ACC112 (cell line): ENCODE measurements at regions not wholly inside any gene's neighbourhood (a gene's known extent, or its start where the extent isn't known, plus 50 kb on each side); places are given as distances from the start of the nearest gene placed in this dataset.

Experiments used
- H2AFZ ChIP-seq: fragments of 200-600 bp; sonication (generic); one replicate; pipeline ENCODE4 v1.6.0; 2017; ENCODE audit warnings: antibody characterized with exemption, low read length; ENCODE audit not compliant: unreplicated experiment
- H3K27ac ChIP-seq: fragments of 200-600 bp; sonication (generic); 2 replicates; pipeline ENCODE4 v1.5.1; 2014; ENCODE audit warnings: low read depth, mild to moderate bottlenecking, antibody characterized with exemption, low read length, moderate library complexity
- H3K27me3 ChIP-seq: fragments of 200-600 bp; sonication (generic); 2 replicates; pipeline ENCODE4 v1.6.1; 2014; ENCODE audit warnings: mild to moderate bottlenecking, antibody characterized with exemption, low read length, moderate library complexity, mixed read lengths; ENCODE audit not compliant: insufficient read depth
- H3K36me3 ChIP-seq: fragments of 200-600 bp; sonication (generic); 2 replicates; pipeline ENCODE4 v1.6.1; 2016; ENCODE audit warnings: mild to moderate bottlenecking, antibody characterized with exemption, low read length, moderate library complexity, mixed read lengths; ENCODE audit not compliant: insufficient read depth
- H3K4me1 ChIP-seq: fragments of 200-600 bp; sonication (generic); one replicate; pipeline ENCODE4 v1.6.1; 2016; ENCODE audit warnings: low read length, mixed read lengths; ENCODE audit not compliant: insufficient read depth, unreplicated experiment, control insufficient read depth
- H3K4me3 ChIP-seq: fragments of 200-600 bp; sonication (generic); 2 replicates; pipeline ENCODE4 v1.5.1; 2014; ENCODE audit warnings: mild to moderate bottlenecking, low read depth, low read length
- H3K79me2 ChIP-seq: fragments of 200-600 bp; sonication (generic); one replicate; pipeline ENCODE4 v1.6.0; 2016; ENCODE audit warnings: low read length; ENCODE audit not compliant: control insufficient read depth, unreplicated experiment, insufficient read depth

DNA sequence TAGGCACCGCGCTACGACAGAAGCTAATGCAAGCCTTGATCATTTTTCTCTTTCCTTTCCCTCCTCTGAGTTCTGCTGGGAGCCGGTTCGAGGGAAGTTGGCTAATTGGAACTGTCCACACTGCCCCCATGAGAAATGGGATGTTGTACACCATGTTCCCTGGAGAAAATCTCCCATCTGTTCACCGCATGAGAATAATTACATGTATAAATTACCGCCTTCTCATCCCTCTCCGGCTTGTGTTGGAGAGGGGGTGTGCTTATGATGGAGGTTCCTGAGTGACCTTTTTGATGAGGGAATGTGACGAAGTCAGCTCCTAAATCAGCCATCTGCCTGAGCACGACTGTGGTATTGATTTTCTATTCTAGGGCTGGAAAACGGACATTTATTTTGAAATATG, 320.2 kb upstream of the SULF2 start:
- Histone ChIP-seq H3K4me1 (no peaks in the 10 kb centered on the region), H2AFZ (no peak overlapping the region), H3K36me3 (no peaks in the 10 kb centered on the region), H3K79me2 (no peaks in the 10 kb centered on the region), H3K4me3 (no peak overlapping the region), H3K27me3 (no peaks in the 10 kb centered on the region), H3K27ac (no peak overlapping the region)

GRCh38 chr20:48102931-48103660, 317.8 kb upstream of the SULF2 start:
- Histone ChIP-seq H3K4me3 (no peak overlapping the region), H3K79me2 (no peaks in the 10 kb centered on the region), H3K4me1 (no peaks in the 10 kb centered on the region), H3K27ac (no peak overlapping the region), H2AFZ (no peak overlapping the region), H3K36me3 (no peaks in the 10 kb centered on the region), H3K27me3 (no peaks in the 10 kb centered on the region)

GRCh38 chr20:48102076-48102787, 317.0 kb upstream of the SULF2 start:
- no peaks in the 10 kb centered on the region for H3K4me1 ChIP-seq
- no peak overlapping the region for H3K27ac ChIP-seq
- H3K4me3 ChIP-seq, result no peak overlapping the region
- H3K36me3 ChIP-seq, result no peaks in the 10 kb centered on the region
- H3K27me3 ChIP-seq, result no peaks in the 10 kb centered on the region
- no peak overlapping the region for H2AFZ ChIP-seq
- H3K79me2 ChIP-seq, result no peaks in the 10 kb centered on the region

DNA sequence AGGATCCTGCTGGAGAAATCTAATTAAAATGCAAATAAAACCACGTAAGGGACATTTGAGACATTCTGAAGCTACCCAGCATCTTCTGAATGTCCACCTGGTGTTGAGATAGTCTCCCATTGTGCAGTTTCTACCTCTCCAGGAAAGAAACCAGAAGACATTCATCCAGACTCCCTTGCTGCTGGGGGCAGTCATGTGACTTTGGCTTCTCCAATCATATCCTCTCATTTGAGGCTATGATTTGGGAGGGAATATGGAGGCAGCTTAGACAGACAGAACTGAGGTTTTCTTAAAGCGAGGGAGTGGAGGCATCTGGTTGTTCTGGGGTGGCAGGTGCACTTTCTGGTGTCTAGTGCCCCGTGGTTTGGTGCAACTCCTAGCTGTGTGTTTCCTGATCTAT, 315.2 kb upstream of the SULF2 start:
- H3K36me3 ChIP-seq, result no peaks in the 10 kb centered on the region
- no peak overlapping the region for H2AFZ ChIP-seq
- no peaks in the 10 kb centered on the region for H3K4me1 ChIP-seq
- H3K79me2 ChIP-seq, result no peaks in the 10 kb centered on the region
- no peaks in the 10 kb centered on the region for H3K27me3 ChIP-seq
- H3K4me3 ChIP-seq, result no peak overlapping the region
- H3K27ac ChIP-seq, result no peak overlapping the region

GRCh38 chr20:48098866-48099265, 313.6 kb upstream of the SULF2 start:
- no peak overlapping the region for H3K27ac ChIP-seq
- H3K4me3 ChIP-seq, result no peak overlapping the region
- no peaks in the 10 kb centered on the region for H3K79me2 ChIP-seq
- no peaks in the 10 kb centered on the region for H3K36me3 ChIP-seq
- no peak overlapping the region for H2AFZ ChIP-seq
- H3K4me1 ChIP-seq, result no peaks in the 10 kb centered on the region
- no peaks in the 10 kb centered on the region for H3K27me3 ChIP-seq

GRCh38 chr20:48098099-48098498, 312.8 kb upstream of the SULF2 start:
- Histone ChIP-seq H3K36me3 (no peaks in the 10 kb centered on the region), H3K79me2 (no peaks in the 10 kb centered on the region), H3K4me1 (no peaks in the 10 kb centered on the region)

GRCh38 chr20:48096957-48097890, 311.9 kb upstream of the SULF2 start:
- no peaks in the 10 kb centered on the region for H3K36me3 ChIP-seq
- H3K4me1 ChIP-seq, result no peaks in the 10 kb centered on the region
- peaks cover 7% of the 10 kb centered on the region; the same call in 1 of the 2 replicates for H3K27me3 ChIP-seq
- no peak overlapping the region for H2AFZ ChIP-seq
- no peaks in the 10 kb centered on the region for H3K79me2 ChIP-seq
- no peak overlapping the region for H3K4me3 ChIP-seq
- H3K27ac ChIP-seq, result no peak overlapping the region

More at GRCh38 chr20:48098099-48098498, 312.8 kb upstream of the SULF2 start:
- H3K4me3 ChIP-seq, result no peak overlapping the region
- no peak overlapping the region for H2AFZ ChIP-seq
- 0 out of 2 replicates have a peak, but pooled peaks cover 3% of the 10 kb centered on the region for H3K27me3 ChIP-seq
- H3K27ac ChIP-seq, result no peak overlapping the region

DNA sequence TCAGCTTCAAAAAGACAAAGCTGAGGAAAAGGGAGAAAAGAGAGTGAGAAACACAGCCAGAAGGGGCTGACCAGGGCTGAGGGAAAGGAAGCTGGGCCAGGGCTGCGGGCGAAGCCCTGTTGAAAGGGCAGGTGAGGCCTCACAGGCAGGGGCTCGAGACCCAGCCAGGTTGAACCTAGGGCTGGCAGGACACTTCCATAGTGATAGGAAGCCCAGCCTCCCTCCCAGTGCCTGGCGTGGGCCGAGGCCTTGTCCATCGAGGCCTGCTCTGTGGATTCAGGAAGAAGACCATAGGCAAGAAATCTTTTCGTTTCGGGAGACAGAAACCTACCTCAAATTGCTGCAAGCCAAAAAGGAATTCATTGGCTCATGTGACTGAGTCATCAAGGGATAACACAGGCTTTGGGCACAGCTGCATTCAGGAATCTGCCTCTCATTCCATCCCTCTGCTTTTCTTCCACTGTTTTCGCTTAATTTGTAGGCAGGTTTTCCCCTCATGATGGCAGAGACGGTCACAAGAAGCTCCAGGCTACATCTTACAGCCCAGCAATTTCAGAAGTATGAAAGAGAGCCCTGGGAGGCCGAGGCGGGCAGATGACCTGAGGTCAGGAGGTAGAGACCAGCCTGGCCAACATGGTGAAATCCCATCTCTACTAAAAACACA, 311.1 kb upstream of the SULF2 start:
- Histone ChIP-seq H3K27me3 (peaks cover 7% of the 10 kb centered on the region; the same call in 1 of the 2 replicates), H3K4me3 (no peak overlapping the region), H3K4me1 (no peaks in the 10 kb centered on the region), H3K27ac (no peak overlapping the region), H3K36me3 (no peaks in the 10 kb centered on the region), H2AFZ (no peak overlapping the region), H3K79me2 (no peaks in the 10 kb centered on the region)

DNA sequence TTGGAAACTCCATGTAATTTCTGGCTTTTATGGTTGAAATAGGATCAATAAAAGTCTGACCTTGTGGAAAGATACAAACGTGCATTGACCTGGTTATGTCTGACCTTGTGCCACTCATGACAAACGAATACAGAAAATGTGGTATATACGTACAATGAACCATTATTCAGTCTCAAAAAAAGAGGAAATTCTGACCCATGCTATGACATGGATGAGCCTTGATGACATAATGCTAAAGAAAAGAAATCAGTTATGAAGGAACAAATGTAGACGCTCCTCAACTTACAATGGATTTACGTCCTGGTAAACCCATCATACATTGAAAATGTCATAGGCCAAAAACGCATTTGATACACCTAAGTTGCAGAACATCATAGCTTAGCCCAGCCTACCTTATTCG, 309.7 kb upstream of the SULF2 start:
- no peaks in the 10 kb centered on the region for H3K36me3 ChIP-seq
- H3K27ac ChIP-seq, result no peak overlapping the region
- H3K27me3 ChIP-seq, result peaks cover 11% of the 10 kb centered on the region; the same call in 1 of the 2 replicates
- no peaks in the 10 kb centered on the region for H3K4me1 ChIP-seq
- no peak overlapping the region for H2AFZ ChIP-seq
- no peaks in the 10 kb centered on the region for H3K79me2 ChIP-seq
- no peak overlapping the region for H3K4me3 ChIP-seq

DNA sequence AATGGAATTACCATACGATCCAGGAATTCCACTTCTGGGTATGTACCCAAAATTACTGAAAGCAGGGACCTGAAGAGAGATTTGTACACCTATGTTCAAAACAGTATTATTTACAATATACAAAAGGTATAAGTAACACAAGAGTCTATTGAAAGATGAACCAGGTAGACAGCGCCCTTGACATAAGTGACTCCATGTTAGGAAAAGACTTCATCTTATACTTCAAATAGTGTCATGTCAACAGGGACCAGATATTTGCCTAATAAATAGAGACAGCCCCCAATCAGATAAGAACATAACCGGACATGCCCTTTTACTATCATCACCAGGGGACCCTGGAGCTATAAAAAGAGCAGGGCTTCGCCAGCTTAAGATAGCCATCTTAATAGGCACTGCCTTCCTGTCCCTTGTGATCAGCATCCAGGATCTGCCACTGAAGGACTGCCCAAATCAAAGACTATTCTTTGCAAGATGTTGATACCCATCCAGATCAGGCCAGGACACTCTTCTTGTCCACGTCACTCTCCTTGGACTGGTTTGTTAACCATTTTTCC, 309.0 kb upstream of the SULF2 start:
- Histone ChIP-seq H2AFZ (no peak overlapping the region), H3K79me2 (no peaks in the 10 kb centered on the region), H3K36me3 (no peaks in the 10 kb centered on the region), H3K4me1 (no peaks in the 10 kb centered on the region), H3K27ac (no peak overlapping the region), H3K4me3 (no peak overlapping the region), H3K27me3 (peaks cover 16% of the 10 kb centered on the region; the same call in 1 of the 2 replicates)
